PC-3 (cell line): ENCODE measurements at regions not wholly inside any gene's neighbourhood (a gene's known extent, or its start where the extent isn't known, plus 50 kb on each side); places are given as distances from the start of the nearest gene placed in this dataset.

Experiments used
- ATAC-seq: fragments of 200-7000 bp; cut with Tn5 transposase; 2 replicates; pipeline ENCODE4 v1.9.1; 2020; ENCODE audit warnings: mild to moderate bottlenecking, moderate library complexity
- BruUV-seq: library from RNA; stranded (reverse); fragments of 400-500 nt; replicated peaks from 2 replicates; lab custom pipeline; 2021; lab: Mats Ljungman, UMichigan
- CTCF ChIA-PET: fragments of 300-600 bp; sonication (Branson Sonifier 250); formaldehyde crosslinking; loops from one replicate; lab custom pipeline; 2022; ENCODE audit warnings: antibody characterized with exemption; lab: Charles Lee
- POLR2A ChIA-PET: fragments of 300-600 bp; sonication (Branson Sonifier 250); formaldehyde crosslinking; loops from one replicate; lab custom pipeline; 2022; ENCODE audit warnings: antibody characterized with exemption; ENCODE audit not compliant: unreplicated experiment; lab: Charles Lee
- DNase-seq: peaks from one replicate; pipeline ENCODE4 v3.0.0-alpha.2; 2015
- H2AFZ ChIP-seq: fragments of 300-600 bp; sonication (generic); 2 replicates; pipeline ENCODE4 v1.6.0; 2016; ENCODE audit warnings: antibody characterized with exemption, low read length
- H3F3A ChIP-seq: fragments of 300-600 bp; sonication (generic); one replicate; pipeline ENCODE4 v1.6.0; 2017; ENCODE audit warnings: antibody characterized with exemption, low read length, control low read depth, mild to moderate bottlenecking; ENCODE audit not compliant: unreplicated experiment
- H3K27ac ChIP-seq: fragments of 300-600 bp; sonication (generic); 2 replicates; pipeline ENCODE4 v1.5.1; 2016; ENCODE audit warnings: mild to moderate bottlenecking, low read length
- H3K27me3 ChIP-seq: fragments of 300-600 bp; sonication (generic); 2 replicates; pipeline ENCODE4 v1.6.1; 2016; ENCODE audit warnings: low read length, mixed read lengths
- H3K36me3 ChIP-seq: fragments of 300-600 bp; sonication (generic); 2 replicates; pipeline ENCODE4 v1.6.1; 2016; ENCODE audit warnings: low read depth, mixed run types, low read length, mixed read lengths
- H3K4me1 ChIP-seq: fragments of 300-600 bp; sonication (generic); 2 replicates; pipeline ENCODE4 v1.5.1; 2016; ENCODE audit warnings: low read length; ENCODE audit not compliant: insufficient read depth
- H3K4me2 ChIP-seq: fragments of 300-600 bp; sonication (generic); 2 replicates; pipeline ENCODE4 v1.6.0; 2016; ENCODE audit warnings: low read length
- H3K4me3 ChIP-seq: fragments of 300-600 bp; sonication (generic); 2 replicates; pipeline ENCODE4 v1.5.1; 2016; ENCODE audit warnings: mild to moderate bottlenecking, low read length, mixed read lengths
- H3K79me2 ChIP-seq: fragments of 300-600 bp; sonication (generic); 2 replicates; pipeline ENCODE4 v1.6.1; 2017; ENCODE audit warnings: low read length, mixed read lengths
- H3K9ac ChIP-seq: fragments of 300-600 bp; sonication (generic); 2 replicates; pipeline ENCODE4 v1.6.0; 2016; ENCODE audit warnings: mild to moderate bottlenecking, low read length
- H3K9me2 ChIP-seq: fragments of 300-600 bp; sonication (generic); replicated peaks from 2 replicates; pipeline ENCODE4 v1.6.1; 2016; ENCODE audit warnings: mixed run types, low read length, mixed read lengths
- H3K9me3 ChIP-seq: fragments of 300-600 bp; sonication (generic); 2 replicates; pipeline ENCODE4 v1.6.1; 2016; ENCODE audit warnings: low read length, mixed read lengths
- H4K20me1 ChIP-seq: fragments of 300-600 bp; sonication (generic); 2 replicates; pipeline ENCODE4 v1.6.1; 2016; ENCODE audit warnings: low read length, mixed read lengths
- CTCF ChIP-seq: fragments of 300-600 bp; sonication (generic); conservative IDR thresholded peaks from 2 replicates; pipeline ENCODE4 v1.5.1; 2017; ENCODE audit warnings: antibody characterized with exemption, low read depth, mild to moderate bottlenecking, low read length
- EZH2 ChIP-seq: fragments of 300-600 bp; sonication (generic); IDR thresholded peaks from one replicate; pipeline ENCODE4 v1.6.1; 2017; ENCODE audit warnings: antibody characterized with exemption, mild to moderate bottlenecking, low read length; ENCODE audit not compliant: unreplicated experiment
- EZH2phosphoT487 ChIP-seq: fragments of 300-600 bp; sonication (generic); IDR thresholded peaks from 2 replicates; pipeline ENCODE4 v1.6.1; 2018; ENCODE audit warnings: mild to moderate bottlenecking, antibody characterized with exemption, low read length, borderline replicate concordance
- intact Hi-C: fragments of 100-400 bp; cut with micrococcal nuclease; formaldehyde crosslinking; loops from 2 replicates; pipeline ENCODE4 v1.9.0; 2023

- ChIA-PET POLR2A (no interaction called here), CTCF (interaction anchor here (0.7 kb wide), 1 partner anchor 61 kb away, joined by 3 read pairs; no protein-coding TSS in a partner anchor)
Measured at GRCh38 chr6:78552435-78552834, 314.9 kb upstream of the IRAK1BP1 start.

GRCh38 chr6:78554341-78554740, 313.0 kb upstream of the IRAK1BP1 start:
- H3K36me3 ChIP-seq: no peaks in the 10 kb centered on the region
- H3K27ac ChIP-seq: no peak overlapping the region
- ChIA-PET POLR2A (no interaction called here), CTCF (no interaction called here)
- no peaks in the 10 kb centered on the region for H4K20me1 ChIP-seq
- no peaks in the 10 kb centered on the region for H3K4me1 ChIP-seq
- no peak for TF ChIP-seq EZH2phosphoT487
- no peak for TF ChIP-seq CTCF
- no peak for TF ChIP-seq EZH2
- no peak overlapping the region for H3K4me2 ChIP-seq
- intact Hi-C loops: no loop called here
- ATAC-seq (no peak), DNase-seq (no peak)
- no peaks in the 10 kb centered on the region for H3K9me3 ChIP-seq
- no peak overlapping the region for H3K9ac ChIP-seq
- no peaks in the 10 kb centered on the region for H3K79me2 ChIP-seq
- BruUV-seq: no TSS peak
- H3K4me3 ChIP-seq: no peak overlapping the region
- H3F3A ChIP-seq: no peaks in the 10 kb centered on the region
- no peak overlapping the region for H2AFZ ChIP-seq
- H3K27me3 ChIP-seq: no peaks in the 10 kb centered on the region
- H3K9me2 ChIP-seq: no peaks in the 10 kb centered on the region

More at GRCh38 chr6:78552435-78552834, 314.9 kb upstream of the IRAK1BP1 start:
- intact Hi-C loops: no loop called here
- DNase-seq (no peak), ATAC-seq (no peak)
- no peaks in the 10 kb centered on the region for H3K27me3 ChIP-seq
- no peaks in the 10 kb centered on the region for H3K4me1 ChIP-seq
- TF ChIP-seq CTCF: no peak
- no peak for TF ChIP-seq EZH2
- no peak for TF ChIP-seq EZH2phosphoT487
- H2AFZ ChIP-seq: no peak overlapping the region
- no peaks in the 10 kb centered on the region for H3K9me2 ChIP-seq
- no peak overlapping the region for H3K4me2 ChIP-seq
- H3K27ac ChIP-seq: no peak overlapping the region
- no peaks in the 10 kb centered on the region for H3F3A ChIP-seq
- H4K20me1 ChIP-seq: no peaks in the 10 kb centered on the region
- no peaks in the 10 kb centered on the region for H3K79me2 ChIP-seq
- H3K4me3 ChIP-seq: no peak overlapping the region
- H3K9me3 ChIP-seq: no peaks in the 10 kb centered on the region
- H3K36me3 ChIP-seq: no peaks in the 10 kb centered on the region
- BruUV-seq: no TSS peak
- H3K9ac ChIP-seq: no peak overlapping the region

GRCh38 chr6:78559056-78559455, 308.3 kb upstream of the IRAK1BP1 start:
- Histone ChIP-seq H3K4me1 (no peaks in the 10 kb centered on the region), H3K9me2 (no peaks in the 10 kb centered on the region), H3K27me3 (no peaks in the 10 kb centered on the region), H3F3A (no peaks in the 10 kb centered on the region), H3K27ac (no peak overlapping the region), H4K20me1 (no peaks in the 10 kb centered on the region), H3K79me2 (no peaks in the 10 kb centered on the region), H3K9me3 (no peaks in the 10 kb centered on the region), H2AFZ (no peak overlapping the region), H3K36me3 (no peaks in the 10 kb centered on the region), H3K4me2 (no peak overlapping the region), H3K9ac (no peak overlapping the region), H3K4me3 (no peak overlapping the region)
- ChIA-PET POLR2A (no interaction called here), CTCF (no interaction called here)
- DNase-seq (no peak), ATAC-seq (no peak)
- BruUV-seq: no TSS peak
- intact Hi-C loops: no loop called here
- TF ChIP-seq EZH2 (no peak), CTCF (no peak), EZH2phosphoT487 (no peak)
